GM10847 (cell line): ENCODE measurements at regions not wholly inside any gene's neighbourhood (a gene's known extent, or its start where the extent isn't known, plus 50 kb on each side); places are given as distances from the start of the nearest gene placed in this dataset.

Source experiments
- POLR2A ChIP-seq: IDR thresholded peaks from 2 replicates; pipeline ENCODE4 v1.6.1; 2011; ENCODE audit not compliant: insufficient read length; ENCODE audit errors: extremely low read depth

DNA sequence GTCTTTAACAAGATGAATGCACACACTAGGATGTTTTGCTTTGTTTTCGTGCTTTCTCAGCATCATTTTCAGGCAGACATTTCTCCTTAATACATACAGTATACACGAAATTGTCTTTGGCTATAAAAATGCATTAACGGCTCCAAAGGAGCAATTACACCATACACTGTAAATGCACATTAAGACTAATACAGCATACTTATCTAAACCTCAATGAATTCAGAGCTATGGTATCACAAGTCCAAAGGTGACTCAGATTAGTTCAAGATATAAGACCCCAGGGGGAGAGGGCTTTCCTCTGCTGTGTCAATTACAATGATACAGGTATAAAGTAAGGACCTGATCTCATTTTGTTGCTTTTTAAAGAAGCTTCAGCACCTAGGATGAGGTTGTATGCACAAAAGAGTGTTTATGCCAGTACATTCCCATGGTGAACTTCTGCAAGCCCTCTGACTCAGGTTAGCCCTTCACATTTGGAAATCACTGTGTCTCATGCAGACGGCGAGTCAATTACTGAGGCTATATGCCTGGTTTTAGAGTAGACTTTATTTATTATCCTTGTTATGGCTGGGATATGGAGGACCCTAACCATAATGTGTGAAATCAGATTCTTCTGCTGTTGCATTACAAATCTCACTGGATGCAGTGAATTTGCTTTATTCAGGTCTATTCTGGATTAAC, 233.3 kb downstream of the ZNF608 start:
- no peak for TF ChIP-seq POLR2A

- no peak for TF ChIP-seq POLR2A
These were observed 234.2 kb downstream of the ZNF608 start for GRCh38 chr5:124512236-124512635.

DNA sequence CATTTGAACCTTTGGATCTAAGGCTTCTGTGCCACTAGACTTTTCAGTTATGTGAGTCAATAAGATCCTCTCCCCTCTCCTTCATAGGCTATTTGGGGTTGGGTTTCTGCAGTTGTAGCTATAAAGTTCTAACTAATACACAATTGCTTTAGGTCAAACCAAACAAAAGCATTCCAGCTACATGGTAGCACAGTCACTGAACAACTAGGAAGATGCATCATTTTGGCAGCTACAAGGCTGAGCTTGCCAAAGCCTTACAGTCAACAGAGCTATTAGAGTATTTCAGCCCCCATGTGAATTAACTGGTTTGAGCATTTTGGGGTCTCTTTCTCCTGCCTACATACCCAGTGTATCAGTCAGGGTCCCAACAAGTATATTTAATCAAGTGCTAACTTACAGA, 234.6 kb downstream of the ZNF608 start:
- no peak for TF ChIP-seq POLR2A

- no peak for TF ChIP-seq POLR2A
These were observed 238.8 kb downstream of the ZNF608 start for GRCh38 chr5:124507688-124508087.

DNA sequence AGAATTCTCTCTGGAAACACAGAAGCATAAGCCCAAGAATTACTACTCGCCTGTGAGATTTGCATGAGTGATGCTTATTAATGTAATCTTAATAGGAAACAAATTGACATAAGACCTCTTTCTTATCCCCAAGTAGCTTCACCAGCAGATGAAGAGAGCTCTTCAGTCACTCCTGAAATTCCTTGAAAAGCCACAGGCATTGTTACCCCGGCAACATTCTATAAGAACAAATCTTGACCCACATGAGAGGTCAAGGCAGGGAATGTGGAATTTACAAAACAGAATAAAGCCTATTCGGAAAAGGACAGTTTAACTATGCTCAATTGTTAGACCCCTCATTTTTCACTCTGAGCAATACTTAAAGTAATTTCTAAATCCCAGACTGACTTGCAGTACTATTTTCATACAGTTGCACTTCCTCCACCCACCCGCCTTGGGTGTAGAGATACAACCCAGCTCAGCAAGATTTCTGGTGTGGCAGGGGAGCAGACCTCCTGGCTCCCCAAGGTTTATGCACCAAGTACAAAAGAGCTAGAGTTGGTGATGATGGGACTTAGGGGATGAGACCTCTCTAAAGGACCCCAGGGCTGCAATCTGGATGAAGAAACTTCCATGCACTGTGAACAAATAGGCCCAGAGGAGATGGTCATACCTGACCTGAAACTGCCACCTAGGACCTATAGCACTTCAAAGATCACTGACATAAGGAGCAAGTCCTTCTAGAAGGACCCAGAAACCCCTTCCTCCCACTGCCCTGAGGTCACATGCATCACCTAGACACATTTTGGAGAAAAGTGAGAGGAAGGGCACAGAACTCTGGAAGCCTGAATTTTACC, 242.1 kb downstream of the ZNF608 start:
- TF ChIP-seq POLR2A, result no peak

DNA sequence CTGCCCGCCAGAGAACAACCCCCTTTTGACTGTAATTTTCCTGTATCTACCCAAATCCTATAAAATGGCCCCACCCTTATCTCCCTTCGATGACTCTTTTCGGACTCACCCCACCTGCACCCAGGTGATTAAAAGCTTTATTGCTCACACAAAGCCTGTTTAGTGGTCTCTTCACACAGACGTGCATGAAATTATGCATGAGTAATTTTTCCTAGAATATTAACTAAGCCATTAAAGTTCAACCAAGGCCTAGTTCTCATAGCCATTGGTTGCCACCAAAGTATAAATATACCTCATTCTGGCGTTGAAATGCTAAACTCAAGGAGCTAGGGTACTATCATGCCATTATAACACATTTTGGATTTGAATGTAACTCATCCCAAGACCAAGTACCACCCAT, 243.9 kb downstream of the ZNF608 start:
- TF ChIP-seq POLR2A, result no peak

- no peak for TF ChIP-seq POLR2A
These were observed 251.8 kb downstream of the ZNF608 start for GRCh38 chr5:124494540-124495116.

GRCh38 chr5:124492444-124493224, 253.8 kb downstream of the ZNF608 start:
- no peak for TF ChIP-seq POLR2A

- TF ChIP-seq POLR2A, result no peak
These were observed 265.0 kb downstream of the ZNF608 start for GRCh38 chr5:124481419-124481818.

GRCh38 chr5:124480964-124481363, 265.5 kb downstream of the ZNF608 start:
- TF ChIP-seq POLR2A, result no peak

DNA sequence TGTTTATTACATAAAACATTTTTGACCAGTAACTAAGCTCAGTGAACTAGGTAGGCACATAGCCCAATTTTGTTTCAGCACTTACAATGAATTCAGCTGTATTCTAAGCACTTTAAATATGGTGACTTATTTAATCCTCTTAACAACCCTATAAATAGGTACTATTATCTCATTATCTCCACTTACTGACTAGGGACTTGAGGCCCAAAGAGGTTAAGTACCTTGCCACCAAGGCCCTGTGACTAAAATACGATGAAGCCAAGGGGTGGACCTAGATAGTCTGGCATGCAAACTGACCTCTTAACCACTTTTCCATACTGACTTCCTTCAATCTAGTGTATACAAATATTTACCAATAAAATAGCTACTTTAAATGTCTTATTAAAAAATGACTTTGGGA, 266.4 kb downstream of the ZNF608 start:
- no peak for TF ChIP-seq POLR2A

DNA sequence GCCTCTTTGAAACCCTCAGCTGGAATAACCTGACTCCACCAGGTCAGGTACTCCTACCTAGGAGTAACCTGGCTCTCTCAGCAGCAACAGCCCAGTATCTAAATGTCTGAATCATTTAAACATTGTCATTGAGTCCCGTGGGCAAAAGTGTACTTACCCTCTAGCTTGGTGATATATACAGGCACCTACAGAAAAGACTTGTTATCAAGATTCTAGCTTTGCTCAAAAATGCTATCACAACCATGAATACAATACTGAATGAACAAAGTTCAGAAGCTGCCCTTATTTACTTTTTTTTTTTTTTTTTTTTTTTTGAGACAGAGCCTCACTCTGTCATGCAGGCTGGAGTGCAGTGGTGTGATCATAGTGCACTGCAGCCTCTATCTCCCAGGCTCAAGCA, 268.2 kb downstream of the ZNF608 start:
- TF ChIP-seq POLR2A, result no peak

- no peak for TF ChIP-seq POLR2A
These were observed 268.9 kb downstream of the ZNF608 start for GRCh38 chr5:124477577-124477976.

- no peak for TF ChIP-seq POLR2A
These were observed 269.4 kb downstream of the ZNF608 start for GRCh38 chr5:124477062-124477461.

GRCh38 chr5:124474528-124475215, 271.8 kb downstream of the ZNF608 start:
- TF ChIP-seq POLR2A, result no peak

DNA sequence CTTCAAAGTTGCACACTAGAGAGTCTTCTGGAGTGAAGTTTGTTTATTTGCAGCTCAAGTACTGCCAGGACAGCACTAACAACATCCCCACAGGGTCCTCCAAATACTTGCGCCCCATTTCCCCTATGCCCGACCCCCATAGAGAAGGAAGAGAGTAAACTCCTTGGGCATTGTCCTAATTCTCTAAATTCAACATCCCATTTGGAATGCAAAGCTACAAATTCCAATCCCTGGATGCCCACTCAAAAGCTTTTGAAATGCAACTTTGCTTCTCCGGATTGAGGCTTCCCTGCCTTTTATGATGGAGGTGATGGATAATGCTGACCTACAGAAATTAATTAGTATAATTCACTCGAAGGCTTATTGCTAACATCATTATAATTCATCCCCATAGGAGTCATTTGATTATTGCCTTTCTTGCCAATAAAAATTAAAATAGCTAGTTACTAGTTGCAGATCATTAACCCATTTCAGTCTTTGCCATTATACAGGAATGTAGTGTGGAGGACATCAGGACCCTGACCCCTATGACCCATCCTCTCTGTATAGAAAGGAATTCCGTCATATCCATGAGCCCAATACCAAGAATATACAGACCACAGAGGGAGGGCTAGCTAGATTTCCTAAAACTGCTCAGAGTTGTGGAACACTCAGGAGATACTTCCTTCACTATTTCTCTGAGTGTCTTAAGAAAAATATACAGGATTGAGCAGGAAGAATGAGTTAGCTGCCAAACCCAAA, 277.6 kb downstream of the ZNF608 start:
- TF ChIP-seq POLR2A, result no peak
